ENCODE measurements at regions not wholly inside any gene's neighbourhood (a gene's known extent, or its start where the extent isn't known, plus 50 kb on each side); places are given as distances from the start of the nearest gene placed in this dataset.

DNA sequence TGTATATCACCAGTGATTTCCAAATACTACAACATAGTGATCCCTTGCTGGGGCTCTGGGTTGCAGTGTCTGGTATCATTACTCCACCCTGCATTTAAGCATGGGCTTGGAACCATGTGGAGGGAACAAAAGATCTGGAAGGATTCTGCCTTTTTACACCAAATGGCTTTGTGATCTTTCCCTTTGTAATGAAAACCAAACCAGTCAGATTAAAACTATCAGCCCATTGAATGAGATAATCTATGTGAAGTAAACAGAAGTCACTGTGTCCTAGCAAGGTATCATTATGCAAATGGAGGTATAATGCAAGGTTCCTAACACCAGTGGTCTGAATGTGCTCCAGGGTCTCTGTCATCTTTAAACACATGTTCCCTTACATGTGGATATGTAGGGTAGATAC lies 474.7 kb upstream of the TNP1 start:
- TF ChIP-seq, protein P1, sequence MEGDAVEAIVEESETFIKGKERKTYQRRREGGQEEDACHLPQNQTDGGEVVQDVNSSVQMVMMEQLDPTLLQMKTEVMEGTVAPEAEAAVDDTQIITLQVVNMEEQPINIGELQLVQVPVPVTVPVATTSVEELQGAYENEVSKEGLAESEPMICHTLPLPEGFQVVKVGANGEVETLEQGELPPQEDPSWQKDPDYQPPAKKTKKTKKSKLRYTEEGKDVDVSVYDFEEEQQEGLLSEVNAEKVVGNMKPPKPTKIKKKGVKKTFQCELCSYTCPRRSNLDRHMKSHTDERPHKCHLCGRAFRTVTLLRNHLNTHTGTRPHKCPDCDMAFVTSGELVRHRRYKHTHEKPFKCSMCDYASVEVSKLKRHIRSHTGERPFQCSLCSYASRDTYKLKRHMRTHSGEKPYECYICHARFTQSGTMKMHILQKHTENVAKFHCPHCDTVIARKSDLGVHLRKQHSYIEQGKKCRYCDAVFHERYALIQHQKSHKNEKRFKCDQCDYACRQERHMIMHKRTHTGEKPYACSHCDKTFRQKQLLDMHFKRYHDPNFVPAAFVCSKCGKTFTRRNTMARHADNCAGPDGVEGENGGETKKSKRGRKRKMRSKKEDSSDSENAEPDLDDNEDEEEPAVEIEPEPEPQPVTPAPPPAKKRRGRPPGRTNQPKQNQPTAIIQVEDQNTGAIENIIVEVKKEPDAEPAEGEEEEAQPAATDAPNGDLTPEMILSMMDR (IDR thresholded peaks at IDR 0.05), result no peak
- TF ChIP-seq POLR2A (IDR thresholded peaks at IDR 0.05) (no peak), POLR2AphosphoS5 (IDR thresholded peaks at IDR 0.05) (no peak)
